ENCODE measurements at regions not wholly inside any gene's neighbourhood (a gene's known extent, or its start where the extent isn't known, plus 50 kb on each side); places are given as distances from the start of the nearest gene placed in this dataset.

DNA sequence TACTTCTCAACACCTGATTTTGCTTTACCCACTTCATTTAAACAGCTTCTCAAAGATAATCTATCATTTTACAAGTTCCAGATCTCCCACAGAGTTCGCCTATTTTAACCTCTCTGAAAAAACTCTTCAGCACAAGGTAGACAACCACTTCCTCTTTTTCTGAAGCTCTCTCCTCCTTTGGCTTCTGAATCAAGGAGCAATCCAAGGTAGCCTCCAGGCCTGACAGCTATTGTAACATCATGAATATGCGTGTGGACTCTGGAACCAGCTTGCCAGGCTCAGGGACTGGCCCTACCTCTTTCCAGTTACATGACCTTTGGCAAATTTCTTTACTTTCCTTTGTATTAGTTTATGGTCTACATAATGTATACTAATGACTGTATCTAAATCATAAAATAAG is 405.9 kb upstream of the ZNF385D start:
- no peaks in the 10 kb centered on the region for H3K4me1 ChIP-seq
- no peaks in the 10 kb centered on the region for H3K36me3 ChIP-seq
- H3K27ac ChIP-seq: no peak overlapping the region

DNA sequence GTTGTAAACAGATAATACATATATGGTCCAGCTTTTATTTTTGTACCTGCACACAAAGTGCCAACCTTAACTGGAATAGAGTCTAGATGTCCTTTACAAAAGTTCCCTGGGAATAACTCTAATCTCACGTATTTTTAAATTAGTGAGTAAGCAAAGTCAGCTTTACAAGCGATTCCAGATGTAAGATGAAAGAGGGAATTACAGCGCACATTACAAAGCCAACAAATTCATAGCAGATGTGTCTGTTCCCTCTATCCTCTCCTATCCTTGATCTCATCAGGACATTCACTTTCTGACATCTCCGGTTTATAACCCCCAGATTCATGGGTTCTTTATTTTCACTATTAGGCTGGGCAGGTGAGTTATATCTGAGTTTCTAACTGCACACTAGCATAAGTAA is 406.8 kb upstream of the ZNF385D start:
- Histone ChIP-seq H3K4me3 (no peak overlapping the region), H3K27me3 (no peaks in the 10 kb centered on the region), H3K27ac (no peak overlapping the region), H3K36me3 (no peaks in the 10 kb centered on the region), H3K9me3 (no peaks in the 10 kb centered on the region), H3K4me1 (no peaks in the 10 kb centered on the region)
- 87 to 92% (median 90%) methylated on average over 4 of the region's 4 CpGs for WGBS, 5 donors
- DNase-seq: no peak
- TF ChIP-seq EP300 (IDR thresholded peaks at IDR 0.05) (no peak), POLR2A (IDR thresholded peaks at IDR 0.05) (no peak), POLR2AphosphoS5 (IDR thresholded peaks at IDR 0.05) (no peak)
- TF ChIP-seq, protein P1, sequence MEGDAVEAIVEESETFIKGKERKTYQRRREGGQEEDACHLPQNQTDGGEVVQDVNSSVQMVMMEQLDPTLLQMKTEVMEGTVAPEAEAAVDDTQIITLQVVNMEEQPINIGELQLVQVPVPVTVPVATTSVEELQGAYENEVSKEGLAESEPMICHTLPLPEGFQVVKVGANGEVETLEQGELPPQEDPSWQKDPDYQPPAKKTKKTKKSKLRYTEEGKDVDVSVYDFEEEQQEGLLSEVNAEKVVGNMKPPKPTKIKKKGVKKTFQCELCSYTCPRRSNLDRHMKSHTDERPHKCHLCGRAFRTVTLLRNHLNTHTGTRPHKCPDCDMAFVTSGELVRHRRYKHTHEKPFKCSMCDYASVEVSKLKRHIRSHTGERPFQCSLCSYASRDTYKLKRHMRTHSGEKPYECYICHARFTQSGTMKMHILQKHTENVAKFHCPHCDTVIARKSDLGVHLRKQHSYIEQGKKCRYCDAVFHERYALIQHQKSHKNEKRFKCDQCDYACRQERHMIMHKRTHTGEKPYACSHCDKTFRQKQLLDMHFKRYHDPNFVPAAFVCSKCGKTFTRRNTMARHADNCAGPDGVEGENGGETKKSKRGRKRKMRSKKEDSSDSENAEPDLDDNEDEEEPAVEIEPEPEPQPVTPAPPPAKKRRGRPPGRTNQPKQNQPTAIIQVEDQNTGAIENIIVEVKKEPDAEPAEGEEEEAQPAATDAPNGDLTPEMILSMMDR (IDR thresholded peaks at IDR 0.05): no peak
- intact Hi-C loops (cut with DNase I; ENCODE audit: low total_unique reads): no loop called here

More for the DNA sequence above, 405.9 kb upstream of the ZNF385D start:
- Histone ChIP-seq H3K9me3 (no peaks in the 10 kb centered on the region), H3K4me3 (no peak overlapping the region), H3K27me3 (no peaks in the 10 kb centered on the region)
- intact Hi-C loops (cut with DNase I; ENCODE audit: low total_unique reads): no loop called here
- TF ChIP-seq EP300 (IDR thresholded peaks at IDR 0.05) (no peak), POLR2A (IDR thresholded peaks at IDR 0.05) (no peak), POLR2AphosphoS5 (IDR thresholded peaks at IDR 0.05) (no peak)
- TF ChIP-seq, protein P1 (IDR thresholded peaks at IDR 0.05): no peak
- 48 to 73% (median 58%) methylated on average over 2 of the region's 2 CpGs for WGBS, 5 donors
- DNase-seq: no peak

DNA sequence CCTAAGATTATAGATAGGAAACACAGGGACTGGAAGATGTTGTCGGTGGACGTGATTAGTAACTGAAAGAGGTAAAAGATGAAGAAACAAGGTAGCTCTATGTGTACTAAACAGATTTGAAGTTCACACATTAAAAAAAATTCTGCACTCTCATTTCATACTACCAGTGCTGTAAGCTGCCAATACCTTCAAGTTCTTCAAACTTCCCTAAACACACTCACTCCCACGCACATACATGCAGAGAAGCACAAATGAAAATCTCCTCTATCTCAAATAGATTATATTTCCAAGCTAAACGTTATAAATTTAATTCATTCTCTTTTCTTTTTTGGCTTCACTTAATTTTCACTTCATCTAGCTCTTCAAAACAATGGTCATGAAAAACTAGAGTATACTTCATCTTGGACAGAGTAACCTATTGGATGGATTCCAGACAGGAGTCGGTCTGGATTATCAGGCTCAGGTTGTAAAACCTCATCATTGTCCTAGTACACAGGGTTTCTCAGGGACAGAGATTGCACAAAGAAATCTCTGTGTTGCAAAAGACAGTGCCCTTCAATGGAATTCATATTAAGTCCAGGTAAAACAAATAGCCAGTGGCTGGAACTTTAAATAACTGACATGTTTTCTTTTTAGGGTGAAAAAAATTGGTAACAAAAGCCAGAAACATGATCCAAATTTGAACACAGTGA is 408.1 kb upstream of the ZNF385D start:
- TF ChIP-seq EP300 (IDR thresholded peaks at IDR 0.05) (no peak), POLR2AphosphoS5 (IDR thresholded peaks at IDR 0.05) (no peak)
- Histone ChIP-seq H3K4me3 (no peak overlapping the region), H3K27ac (no peak overlapping the region), H3K9me3 (no peaks in the 10 kb centered on the region), H3K27me3 (no peaks in the 10 kb centered on the region), H3K4me1 (no peaks in the 10 kb centered on the region), H3K36me3 (no peaks in the 10 kb centered on the region)
- intact Hi-C loops (cut with DNase I; ENCODE audit: low total_unique reads): no loop called here
- no peak for DNase-seq
- WGBS, 5 donors: 54 to 67% (median 58%) methylated on average over 5 of the region's 5 CpGs

DNA sequence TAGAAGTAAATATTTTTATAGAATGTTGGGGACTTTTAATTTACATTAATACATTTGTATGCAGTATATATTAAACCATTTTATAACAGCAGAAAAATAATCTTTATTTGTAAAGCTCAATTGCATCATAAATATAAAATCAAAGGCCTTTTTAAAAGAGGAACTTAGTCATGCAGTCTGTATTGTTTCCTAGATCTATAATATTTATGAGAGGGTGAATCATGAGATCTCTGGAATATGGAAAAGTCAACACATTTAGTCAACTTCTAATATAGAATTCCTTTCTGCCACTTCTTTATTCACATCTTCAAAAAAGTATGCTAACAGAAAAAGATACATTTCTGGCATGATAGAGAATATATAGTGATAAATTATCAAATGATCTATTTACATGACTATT is 410.3 kb upstream of the ZNF385D start:
- Histone ChIP-seq H3K27me3 (no peaks in the 10 kb centered on the region), H3K9me3 (no peaks in the 10 kb centered on the region), H3K4me1 (no peaks in the 10 kb centered on the region), H3K4me3 (no peak overlapping the region), H3K27ac (no peak overlapping the region), H3K36me3 (no peaks in the 10 kb centered on the region)
- intact Hi-C loops (cut with DNase I; ENCODE audit: low total_unique reads): no loop called here
- no peak for DNase-seq
- TF ChIP-seq POLR2AphosphoS5 (IDR thresholded peaks at IDR 0.05) (no peak), EP300 (IDR thresholded peaks at IDR 0.05) (no peak), POLR2A (IDR thresholded peaks at IDR 0.05) (no peak)
- TF ChIP-seq, protein P1 (IDR thresholded peaks at IDR 0.05): no peak

DNA sequence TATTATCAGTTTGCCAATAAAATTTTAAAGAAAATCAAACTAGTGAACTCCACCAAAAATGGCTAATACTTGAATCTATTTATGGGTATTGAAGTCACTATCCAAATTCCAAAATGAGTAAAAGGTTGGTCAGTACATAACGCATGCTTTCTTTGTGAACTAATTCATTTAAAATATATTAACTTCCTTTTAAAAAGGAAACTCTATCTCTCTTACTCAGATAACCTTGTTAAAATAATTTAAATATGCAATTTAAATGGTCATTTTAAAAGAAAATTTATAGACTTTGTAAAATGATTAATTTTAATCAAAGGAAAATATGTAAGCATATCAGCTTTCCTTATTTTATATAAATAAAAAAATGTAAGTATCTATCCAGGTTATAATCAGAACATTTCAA is 419.4 kb upstream of the ZNF385D start:
- intact Hi-C loops (cut with DNase I; ENCODE audit: low total_unique reads): no loop called here
- WGBS, 5 donors: 66 to 79% (median 73%) methylated on average over 1 of the region's 1 CpG
- no peaks in the 10 kb centered on the region for H3K4me1 ChIP-seq
- H3K27ac ChIP-seq: no peak overlapping the region
- TF ChIP-seq, protein P1 (IDR thresholded peaks at IDR 0.05): no peak
- TF ChIP-seq POLR2A (IDR thresholded peaks at IDR 0.05) (no peak), POLR2AphosphoS5 (IDR thresholded peaks at IDR 0.05) (no peak), EP300 (IDR thresholded peaks at IDR 0.05) (no peak)
- H3K27me3 ChIP-seq: no peaks in the 10 kb centered on the region
- peaks cover 0 to 5% (median 2%) of the 10 kb centered on the region in 4 donors for H3K9me3 ChIP-seq
- no peak overlapping the region for H3K4me3 ChIP-seq
- no peak for DNase-seq
- H3K36me3 ChIP-seq: no peaks in the 10 kb centered on the region

Measured in stomach (tissue), 8 donors.